RWPE1 (cell line): ENCODE measurements at regions not wholly inside any gene's neighbourhood (a gene's known extent, or its start where the extent isn't known, plus 50 kb on each side); places are given as distances from the start of the nearest gene placed in this dataset.

ENCODE experiments used
- CTCF ChIA-PET: fragments of 350-600 bp; sonication (Branson Sonifier 250); formaldehyde crosslinking; extraction: SDS; loops from one replicate; lab custom pipeline; 2021; lab: Yijun Ruan, JAX
- POLR2A ChIA-PET: fragments of 400-600 bp; formaldehyde crosslinking; extraction: SDS; loops from one replicate; lab custom pipeline; 2020; ENCODE audit warnings: antibody characterized with exemption; ENCODE audit not compliant: low non-redundant PET; lab: Yijun Ruan, JAX
- DNase-seq: peaks from one replicate; pipeline ENCODE4 v3.0.0; 2012; ENCODE audit warnings: low spot score
- H3K27ac ChIP-seq: fragments of 450-650 bp; 2 replicates; pipeline ENCODE4 v1.5.1; 2017
- TF ChIP-seq, protein P1 (sequence below): fragments of 450-650 bp; conservative IDR thresholded peaks from 2 replicates; pipeline ENCODE4 v1.5.1; 2017; ENCODE audit warnings: low read depth, mild to moderate bottlenecking

DNA sequence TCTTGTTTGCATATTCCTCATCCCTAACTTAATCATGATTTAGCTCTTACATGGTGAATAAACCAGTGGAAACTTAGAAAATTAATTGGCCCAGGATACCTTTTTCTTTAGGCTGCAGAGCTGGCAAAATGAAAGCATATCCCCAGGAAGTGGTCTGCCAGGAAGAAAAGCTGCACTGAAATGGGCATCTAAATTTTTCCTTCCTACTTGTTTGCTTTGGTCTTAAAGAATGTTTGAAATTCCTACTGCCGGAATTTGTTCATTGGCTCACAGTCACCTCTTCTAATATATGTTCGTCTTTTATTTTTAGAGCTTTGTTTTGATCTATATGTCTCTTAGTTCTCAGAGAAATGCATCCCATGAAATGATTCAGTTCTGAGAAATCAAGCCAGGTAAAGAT lies 113.2 kb upstream of the ELL2 start:
- H3K27ac ChIP-seq, result no peak overlapping the region
- DNase-seq, result no peak
- TF ChIP-seq, protein P1, sequence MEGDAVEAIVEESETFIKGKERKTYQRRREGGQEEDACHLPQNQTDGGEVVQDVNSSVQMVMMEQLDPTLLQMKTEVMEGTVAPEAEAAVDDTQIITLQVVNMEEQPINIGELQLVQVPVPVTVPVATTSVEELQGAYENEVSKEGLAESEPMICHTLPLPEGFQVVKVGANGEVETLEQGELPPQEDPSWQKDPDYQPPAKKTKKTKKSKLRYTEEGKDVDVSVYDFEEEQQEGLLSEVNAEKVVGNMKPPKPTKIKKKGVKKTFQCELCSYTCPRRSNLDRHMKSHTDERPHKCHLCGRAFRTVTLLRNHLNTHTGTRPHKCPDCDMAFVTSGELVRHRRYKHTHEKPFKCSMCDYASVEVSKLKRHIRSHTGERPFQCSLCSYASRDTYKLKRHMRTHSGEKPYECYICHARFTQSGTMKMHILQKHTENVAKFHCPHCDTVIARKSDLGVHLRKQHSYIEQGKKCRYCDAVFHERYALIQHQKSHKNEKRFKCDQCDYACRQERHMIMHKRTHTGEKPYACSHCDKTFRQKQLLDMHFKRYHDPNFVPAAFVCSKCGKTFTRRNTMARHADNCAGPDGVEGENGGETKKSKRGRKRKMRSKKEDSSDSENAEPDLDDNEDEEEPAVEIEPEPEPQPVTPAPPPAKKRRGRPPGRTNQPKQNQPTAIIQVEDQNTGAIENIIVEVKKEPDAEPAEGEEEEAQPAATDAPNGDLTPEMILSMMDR, result no peak
- POLR2A ChIA-PET, result no interaction called here
- CTCF ChIA-PET, result interaction anchor here (0.6 to 1.0 kb wide), 4 partner anchors 21 to 155 kb away, joined by 3 to 4 read pairs (median 3); partner anchors contain the start of gene ELL2

DNA sequence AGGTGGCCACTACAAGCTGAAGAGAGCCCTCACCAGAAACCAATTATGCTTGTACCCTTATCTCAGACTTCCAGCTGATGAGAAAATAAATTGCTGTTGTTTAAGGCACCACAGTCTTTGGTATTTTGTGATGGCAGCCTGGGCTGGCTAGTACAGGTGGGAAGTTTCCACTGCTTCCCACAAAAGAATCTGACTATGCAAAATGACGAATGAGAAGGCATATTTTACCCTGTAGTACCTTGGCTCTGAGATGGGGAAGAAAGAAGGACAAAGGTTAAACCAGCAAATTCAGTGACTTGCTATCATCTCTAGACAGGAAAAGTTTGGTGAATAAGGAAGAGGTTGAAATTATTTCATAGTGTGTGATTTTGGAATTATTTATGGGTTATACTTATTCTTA lies 112.8 kb upstream of the ELL2 start:
- TF ChIP-seq, protein P1, result no peak
- DNase-seq, result no peak
- POLR2A ChIA-PET, result no interaction called here
- no peak overlapping the region for H3K27ac ChIP-seq
- CTCF ChIA-PET, result interaction anchor here (0.8 to 1.0 kb wide), 3 partner anchors 34 to 155 kb away, joined by 3 to 4 read pairs (median 3); partner anchors contain the start of gene ELL2

DNA sequence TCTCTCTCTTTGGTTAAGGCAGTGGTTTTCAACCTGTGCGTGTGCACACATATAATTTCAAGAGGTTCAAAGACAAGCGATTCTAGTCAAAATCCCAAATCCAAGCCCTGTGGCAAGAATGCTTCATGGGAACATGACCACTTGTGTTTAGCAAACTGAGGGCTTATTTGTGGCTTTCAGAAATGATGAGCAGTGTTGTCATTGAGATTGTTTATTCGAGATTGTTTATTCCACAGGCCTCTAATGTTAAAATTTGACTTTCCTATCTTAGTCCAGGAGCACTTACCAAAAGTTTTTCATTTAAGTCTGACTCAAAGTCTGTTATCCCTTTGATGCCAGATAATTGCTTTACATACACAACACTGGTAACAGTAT lies 111.1 kb upstream of the ELL2 start:
- TF ChIP-seq, protein P1, result no peak
- ChIA-PET CTCF (no interaction called here), POLR2A (no interaction called here)
- H3K27ac ChIP-seq, result no peak overlapping the region
- DNase-seq, result no peak

DNA sequence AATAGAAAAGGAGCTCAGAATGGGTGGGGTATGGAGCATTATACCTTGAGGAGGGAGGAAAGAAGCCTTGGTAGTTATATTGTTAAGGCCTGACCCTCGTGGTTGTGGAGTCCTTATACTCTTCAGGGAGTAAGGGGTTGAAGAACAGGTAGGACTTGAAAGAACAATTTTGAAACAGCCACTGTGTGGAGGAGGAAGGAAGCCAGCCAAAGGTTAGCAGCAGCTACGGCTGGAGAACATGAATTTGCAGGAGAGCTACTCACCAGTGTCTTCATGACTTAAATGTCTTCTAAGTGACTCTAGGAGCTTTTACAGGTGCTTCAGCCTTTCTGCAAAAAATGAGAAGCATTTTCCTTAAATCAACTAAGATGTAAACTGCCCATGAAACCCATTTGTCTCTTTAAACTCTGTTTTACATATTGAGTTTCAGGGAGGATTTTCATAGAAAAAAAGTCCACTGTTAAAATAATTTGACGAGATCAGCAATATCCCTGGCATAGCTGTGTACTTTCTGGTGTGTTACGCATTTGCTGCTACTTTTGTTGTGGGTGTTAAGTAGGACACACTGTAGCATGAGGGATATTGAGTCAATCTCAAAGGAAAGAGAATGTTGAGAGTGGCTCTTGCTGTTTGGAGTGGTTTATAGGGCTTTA lies 110.6 kb upstream of the ELL2 start:
- no peak overlapping the region for H3K27ac ChIP-seq

DNA sequence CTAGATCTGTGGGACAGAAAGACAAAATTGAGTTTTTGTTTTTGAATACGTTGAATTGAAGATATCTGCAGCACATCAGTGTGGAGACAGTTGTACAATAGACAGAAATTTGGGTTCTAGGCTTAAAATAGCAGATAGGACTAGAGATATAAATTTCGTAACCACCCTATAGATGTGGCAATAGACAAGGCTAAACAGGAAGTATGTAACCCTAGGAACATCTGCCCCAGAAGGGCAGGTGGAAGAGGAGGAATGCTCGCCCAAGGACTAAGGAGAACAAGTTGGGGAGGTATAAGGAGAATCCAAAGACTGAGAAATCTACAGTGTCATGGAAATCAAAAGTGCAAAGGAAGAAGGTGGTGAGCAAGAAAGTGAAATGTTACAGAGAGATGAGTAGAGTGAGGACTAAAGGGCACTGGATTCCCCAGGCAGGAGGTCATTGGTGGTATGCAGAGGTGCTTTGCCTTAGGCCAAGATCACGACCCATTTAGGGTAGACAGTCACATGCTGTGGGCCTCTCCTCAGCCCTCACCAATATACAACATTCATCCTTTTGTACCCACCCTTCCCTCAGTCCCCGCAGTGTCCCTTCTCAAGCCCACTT lies 109.1 kb upstream of the ELL2 start:
- POLR2A ChIA-PET, result no interaction called here
- DNase-seq, result no peak
- CTCF ChIA-PET, result no interaction called here
- H3K27ac ChIP-seq, result no peak overlapping the region
- TF ChIP-seq, protein P1, result no peak

More for the DNA sequence above, 110.6 kb upstream of the ELL2 start:
- TF ChIP-seq, protein P1, result no peak
- no peak for DNase-seq
- CTCF ChIA-PET, result no interaction called here
- POLR2A ChIA-PET, result no interaction called here

DNA sequence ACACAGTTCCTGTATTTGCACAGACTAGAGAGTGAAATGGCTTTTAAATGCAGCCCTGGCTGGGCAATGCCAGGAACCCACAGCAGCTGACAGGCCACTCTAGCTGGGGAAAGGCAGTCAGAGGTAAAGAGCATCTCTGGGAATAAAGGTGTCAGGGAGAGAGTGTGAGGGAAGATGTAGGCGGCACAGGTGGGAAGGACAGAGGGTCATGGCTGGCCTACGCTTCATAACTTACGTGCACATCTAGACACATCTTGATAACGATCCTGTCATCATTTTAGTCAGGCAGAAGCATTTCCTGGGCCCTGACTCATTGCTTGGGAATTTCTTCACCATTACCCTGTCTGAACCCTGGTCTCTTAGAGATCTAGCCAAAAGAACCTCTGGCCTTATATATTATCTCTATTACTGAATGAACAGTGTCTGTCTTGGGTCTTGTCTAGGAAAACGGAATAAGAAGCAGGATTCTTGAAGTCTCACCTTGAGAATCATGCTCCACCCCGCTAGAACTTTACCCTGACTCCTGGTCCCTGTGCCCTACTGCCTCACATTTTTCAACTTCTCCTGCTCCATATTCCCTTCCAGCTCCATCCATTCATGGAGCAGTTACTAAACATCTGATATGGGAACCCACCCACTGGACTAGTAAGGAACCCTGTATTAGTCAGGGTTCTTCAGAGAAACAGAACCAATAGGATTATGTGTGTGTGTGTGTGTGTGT lies 106.4 kb upstream of the ELL2 start:
- peak; percentile 92 for DNase-seq
- TF ChIP-seq, protein P1, result no peak
- CTCF ChIA-PET, result interaction anchor here (0.6 to 0.8 kb wide), 2 partner anchors 12 to 36 kb away, joined by 3 to 7 read pairs; no protein-coding TSS in a partner anchor
- peak overlapping the region; percentile 87 for H3K27ac ChIP-seq
- POLR2A ChIA-PET, result no interaction called here
